ENCODE measurements at regions not wholly inside any gene's neighbourhood (a gene's known extent, or its start where the extent isn't known, plus 50 kb on each side); places are given as distances from the start of the nearest gene placed in this dataset.

- DNase-seq (ENCODE audit: low read depth, low spot score) (no peak), ATAC-seq (no peak)
- intact Hi-C loops (cut with micrococcal nuclease; ENCODE audit: unreplicated experiment) (no loop called here), in situ Hi-C loops (cut with HindIII; ENCODE audit: low pct_unique_long_range_greater_than_20kb, low sequenced_read_pairs) (no loop called here)
- no peak for TF ChIP-seq SIN3A (IDR thresholded peaks at IDR 0.05; ENCODE audit: borderline replicate concordance, insufficient read depth, low read depth, low read length)
- no peak for TF ChIP-seq POLR2AphosphoS5 (IDR thresholded peaks at IDR 0.05; ENCODE audit: low read depth, low read length)
- TF ChIP-seq CTCF (IDR thresholded peaks at IDR 0.05), result no peak
- no peak for TF ChIP-seq TCF7L2 (IDR thresholded peaks at IDR 0.05; ENCODE audit: low read depth, low read length)
- TF ChIP-seq REST (IDR thresholded peaks at IDR 0.05; ENCODE audit: insufficient read depth in 1 of 2, low read depth in 2 of 2, low read length in 1 of 2), result no peak
- ChIA-PET POLR2A (no interaction called here), CTCF (no interaction called here)
- no peak overlapping the region for H3K4me3 ChIP-seq (ENCODE audit: low read depth in 2 of 2, low read length in 2 of 2)
- H3K9me3 ChIP-seq (ENCODE audit: control insufficient read depth, insufficient read depth, low read depth, low read length), result no peaks in the 10 kb centered on the region
- H3K27me3 ChIP-seq (ENCODE audit: control insufficient read depth, insufficient read depth, low read length), result no peaks in the 10 kb centered on the region
- H3K27ac ChIP-seq (ENCODE audit: low read length), result no peak overlapping the region
- no TSS peak for BruUV-seq (replicated peaks)
- no peaks in the 10 kb centered on the region for H3K36me3 ChIP-seq (ENCODE audit: control insufficient read depth, insufficient read depth, low read length)
- no peaks in the 10 kb centered on the region for H3K4me1 ChIP-seq (ENCODE audit: control insufficient read depth, insufficient read depth, low read length)
These were observed 92.9 kb upstream of the SYNDIG1 start for GRCh38 chr20:24376311-24377099.

GRCh38 chr20:24373372-24373771 is 96.1 kb upstream of the SYNDIG1 start:
- TF ChIP-seq TCF7L2 (IDR thresholded peaks at IDR 0.05; ENCODE audit: low read depth, low read length), result no peak
- TF ChIP-seq REST (IDR thresholded peaks at IDR 0.05; ENCODE audit: insufficient read depth in 1 of 2, low read depth in 2 of 2, low read length in 1 of 2), result no peak
- no peak for TF ChIP-seq SIN3A (IDR thresholded peaks at IDR 0.05; ENCODE audit: borderline replicate concordance, insufficient read depth, low read depth, low read length)
- TF ChIP-seq CTCF (IDR thresholded peaks at IDR 0.05), result no peak
- TF ChIP-seq POLR2AphosphoS5 (IDR thresholded peaks at IDR 0.05; ENCODE audit: low read depth, low read length), result no peak
- ChIA-PET CTCF (no interaction called here), POLR2A (no interaction called here)
- no peak overlapping the region for H3K27ac ChIP-seq (ENCODE audit: low read length)
- H3K36me3 ChIP-seq (ENCODE audit: control insufficient read depth, insufficient read depth, low read length), result no peaks in the 10 kb centered on the region
- no peaks in the 10 kb centered on the region for H3K9me3 ChIP-seq (ENCODE audit: control insufficient read depth, insufficient read depth, low read depth, low read length)
- H3K4me1 ChIP-seq (ENCODE audit: control insufficient read depth, insufficient read depth, low read length), result no peaks in the 10 kb centered on the region
- no peaks in the 10 kb centered on the region for H3K27me3 ChIP-seq (ENCODE audit: control insufficient read depth, insufficient read depth, low read length)
- intact Hi-C loops (cut with micrococcal nuclease; ENCODE audit: unreplicated experiment) (no loop called here), in situ Hi-C loops (cut with HindIII; ENCODE audit: low pct_unique_long_range_greater_than_20kb, low sequenced_read_pairs) (no loop called here)
- DNase-seq (ENCODE audit: low read depth, low spot score) (no peak), ATAC-seq (no peak)
- no TSS peak for BruUV-seq (replicated peaks)
- H3K4me3 ChIP-seq (ENCODE audit: low read depth in 2 of 2, low read length in 2 of 2), result no peak overlapping the region
